SK-N-MC (cell line): ENCODE measurements at regions not wholly inside any gene's neighbourhood (a gene's known extent, or its start where the extent isn't known, plus 50 kb on each side); places are given as distances from the start of the nearest gene placed in this dataset.

ENCODE experiments used
- EZH2 ChIP-seq: fragments of 200-600 bp; sonication (generic); IDR thresholded peaks from one replicate; pipeline ENCODE4 v1.6.1; 2017; ENCODE audit warnings: antibody characterized with exemption
- POLR2AphosphoS5 ChIP-seq: IDR thresholded peaks from 2 replicates; pipeline ENCODE4 v1.6.1; 2012; ENCODE audit warnings: mild to moderate bottlenecking, low read depth, low read length, borderline replicate concordance

DNA sequence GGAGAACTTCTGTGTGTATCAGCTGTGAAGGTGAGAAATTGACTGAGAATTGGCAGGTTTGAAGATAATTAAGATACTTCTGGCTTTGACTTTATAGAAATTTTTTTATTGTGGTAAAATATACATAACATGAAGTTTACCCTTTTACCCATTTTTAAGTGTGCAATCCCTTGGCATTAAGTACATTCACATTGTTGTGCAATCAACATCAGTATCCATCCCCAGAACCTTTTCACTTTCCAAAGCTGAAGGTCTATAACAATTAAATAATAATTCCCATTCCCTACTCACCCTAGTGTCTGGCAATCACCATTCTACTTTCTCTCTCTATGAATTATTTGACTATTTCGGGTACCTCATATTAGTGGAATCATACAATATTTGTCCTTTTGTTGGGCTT is 69.9 kb downstream of the ACTBL2 start:
- TF ChIP-seq POLR2AphosphoS5 (no peak), EZH2 (no peak)
